ENCODE measurements at regions not wholly inside any gene's neighbourhood (a gene's known extent, or its start where the extent isn't known, plus 50 kb on each side); places are given as distances from the start of the nearest gene placed in this dataset.
A peak's percentile ranks its signal among the peaks of the same experiment; 100 is the strongest.

DNA sequence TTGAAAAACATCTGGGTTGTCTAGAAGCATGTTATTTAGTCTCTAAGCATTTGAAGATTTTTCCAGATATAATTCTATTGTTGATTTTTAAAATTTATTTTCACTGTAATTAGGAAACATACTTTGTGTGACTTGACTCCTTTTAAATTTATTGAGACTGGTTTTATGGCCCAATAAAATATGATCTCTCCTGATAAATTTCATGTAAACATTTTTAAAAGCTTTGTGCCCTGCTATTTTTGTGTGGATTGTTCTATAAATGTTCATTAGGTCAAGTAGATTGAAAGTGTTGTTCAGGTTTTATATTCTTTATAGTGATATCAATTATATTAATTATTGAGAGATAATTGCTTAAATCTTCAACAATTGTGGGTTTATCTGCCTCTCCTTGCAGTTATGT, 105.4 kb downstream of the RFX6 start:
- DNase-seq (no peak), ATAC-seq (no peak)
- no peak overlapping the region for H3K27ac ChIP-seq (ENCODE audit: low read depth, low read length)
- no peak overlapping the region for H3K4me3 ChIP-seq (ENCODE audit: low read length)
- CTCF ChIA-PET = no interaction called here
- no peak overlapping the region for H3K4me3 Mint-ChIP-seq
- no peaks in the 10 kb centered on the region for H3K36me3 Mint-ChIP-seq
- no peaks in the 10 kb centered on the region for H3K36me3 ChIP-seq (ENCODE audit: control insufficient read depth in 2 of 3, insufficient read depth in 3 of 3, low read length in 3 of 3)
- no peaks in the 10 kb centered on the region for H3K27me3 ChIP-seq (ENCODE audit: control insufficient read depth in 2 of 2, insufficient read depth in 2 of 2, low read length in 2 of 2)
- no peaks in the 10 kb centered on the region for H3K9me3 ChIP-seq (ENCODE audit: control insufficient read depth in 2 of 3, low read length in 3 of 3)
- intact Hi-C loops (cut with micrococcal nuclease) = no loop called here
- no peaks in the 10 kb centered on the region for H3K27me3 Mint-ChIP-seq
- POLR2A ChIA-PET = no interaction called here
- no peak overlapping the region for H3K27ac Mint-ChIP-seq
- peaks cover 0 to 15% (median 5%) of the 10 kb centered on the region in 11 donors for H3K9me3 Mint-ChIP-seq
- no peaks in the 10 kb centered on the region for H3K4me1 Mint-ChIP-seq
- H3K4me1 ChIP-seq (ENCODE audit: control insufficient read depth in 2 of 2, insufficient read depth in 2 of 2, low read length in 2 of 2) = no peaks in the 10 kb centered on the region

GRCh38 chr6:116983375-116983774, 106.3 kb downstream of the RFX6 start:
- Mint-ChIP-seq H3K4me1 (no peaks in the 10 kb centered on the region), H3K27ac (no peak overlapping the region), H3K36me3 (no peaks in the 10 kb centered on the region), H3K4me3 (no peak overlapping the region), H3K27me3 (peaks cover 0 to 4% (median 0%) of the 10 kb centered on the region in 5 donors), H3K9me3 (peaks cover 0 to 15% (median 5%) of the 10 kb centered on the region in 11 donors)
- ATAC-seq (no peak), DNase-seq (no peak)
- CTCF ChIA-PET = no interaction called here
- POLR2A ChIA-PET = no interaction called here
- intact Hi-C loops (cut with micrococcal nuclease) = no loop called here
- Histone ChIP-seq H3K4me3 (ENCODE audit: low read length) (no peak overlapping the region), H3K27me3 (ENCODE audit: control insufficient read depth in 2 of 2, insufficient read depth in 2 of 2, low read length in 2 of 2) (no peaks in the 10 kb centered on the region), H3K4me1 (ENCODE audit: control insufficient read depth in 2 of 2, insufficient read depth in 2 of 2, low read length in 2 of 2) (no peaks in the 10 kb centered on the region), H3K9me3 (ENCODE audit: control insufficient read depth in 2 of 3, low read length in 3 of 3) (no peaks in the 10 kb centered on the region), H3K27ac (ENCODE audit: low read depth, low read length) (no peak overlapping the region), H3K36me3 (ENCODE audit: control insufficient read depth in 2 of 3, insufficient read depth in 3 of 3, low read length in 3 of 3) (no peaks in the 10 kb centered on the region)

DNA sequence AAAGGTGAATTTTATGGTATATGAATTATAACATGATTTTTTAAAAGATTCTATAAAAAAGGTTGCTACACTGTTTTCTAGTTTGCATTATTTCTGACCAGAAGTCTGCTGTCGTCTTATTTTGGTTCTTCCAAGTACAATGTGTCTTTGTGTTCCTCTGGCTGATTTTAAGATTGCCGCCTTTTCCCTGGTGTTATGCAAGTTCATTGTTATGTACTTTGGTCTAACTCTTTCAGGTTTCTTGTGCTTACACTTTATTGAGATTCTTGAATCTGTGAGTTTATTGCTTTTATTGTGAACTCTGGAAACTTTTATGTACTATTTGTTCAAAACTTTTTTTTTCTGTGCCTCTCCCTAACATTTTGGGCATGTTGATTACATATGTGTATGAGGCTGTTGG, 109.8 kb downstream of the RFX6 start:
- no peak for ATAC-seq
- Mint-ChIP-seq H3K9me3 (peaks cover 0 to 15% (median 5%) of the 10 kb centered on the region in 11 donors), H3K36me3 (no peaks in the 10 kb centered on the region), H3K4me1 (no peaks in the 10 kb centered on the region), H3K4me3 (no peak overlapping the region), H3K27me3 (peaks cover 0 to 4% (median 0%) of the 10 kb centered on the region in 5 donors), H3K27ac (no peak overlapping the region)
- Histone ChIP-seq H3K4me3 (ENCODE audit: low read length) (no peak overlapping the region), H3K9me3 (ENCODE audit: control insufficient read depth in 2 of 3, low read length in 3 of 3) (no peaks in the 10 kb centered on the region), H3K27me3 (ENCODE audit: control insufficient read depth in 2 of 2, insufficient read depth in 2 of 2, low read length in 2 of 2) (no peaks in the 10 kb centered on the region), H3K4me1 (ENCODE audit: control insufficient read depth in 2 of 2, insufficient read depth in 2 of 2, low read length in 2 of 2) (no peaks in the 10 kb centered on the region), H3K27ac (ENCODE audit: low read depth, low read length) (no peak overlapping the region), H3K36me3 (ENCODE audit: control insufficient read depth in 2 of 3, insufficient read depth in 3 of 3, low read length in 3 of 3) (no peaks in the 10 kb centered on the region)
- ChIA-PET POLR2A (no interaction called here), CTCF (no interaction called here)
- no peak for DNase-seq
- intact Hi-C loops (cut with micrococcal nuclease) = no loop called here

- Mint-ChIP-seq H3K4me1 (no peaks in the 10 kb centered on the region), H3K9me3 (peaks cover 0 to 12% (median 0%) of the 10 kb centered on the region in 11 donors), H3K27me3 (peaks cover 0 to 4% (median 0%) of the 10 kb centered on the region in 5 donors), H3K27ac (no peak overlapping the region), H3K4me3 (no peak overlapping the region), H3K36me3 (no peaks in the 10 kb centered on the region)
- Histone ChIP-seq H3K27ac (ENCODE audit: low read depth, low read length) (no peak overlapping the region), H3K27me3 (ENCODE audit: control insufficient read depth in 2 of 2, insufficient read depth in 2 of 2, low read length in 2 of 2) (no peaks in the 10 kb centered on the region), H3K9me3 (ENCODE audit: control insufficient read depth in 2 of 3, low read length in 3 of 3) (no peaks in the 10 kb centered on the region), H3K4me1 (ENCODE audit: control insufficient read depth in 2 of 2, insufficient read depth in 2 of 2, low read length in 2 of 2) (no peaks in the 10 kb centered on the region), H3K4me3 (ENCODE audit: low read length) (no peak overlapping the region), H3K36me3 (ENCODE audit: control insufficient read depth in 2 of 3, insufficient read depth in 3 of 3, low read length in 3 of 3) (no peaks in the 10 kb centered on the region)
- ATAC-seq (no peak), DNase-seq (no peak)
- intact Hi-C loops (cut with micrococcal nuclease) = no loop called here
- POLR2A ChIA-PET = no interaction called here
- CTCF ChIA-PET = no interaction called here
Measured at GRCh38 chr6:116990679-116991078, 113.6 kb downstream of the RFX6 start.

GRCh38 chr6:116992546-116992945, 115.5 kb downstream of the RFX6 start:
- H3K36me3 Mint-ChIP-seq = no peaks in the 10 kb centered on the region
- DNase-seq = no peak
- ChIA-PET POLR2A (no interaction called here), CTCF (no interaction called here)
- H3K4me1 Mint-ChIP-seq = no peaks in the 10 kb centered on the region
- peaks cover 0 to 12% (median 0%) of the 10 kb centered on the region in 11 donors for H3K9me3 Mint-ChIP-seq
- ATAC-seq = no peak
- Histone ChIP-seq H3K9me3 (ENCODE audit: control insufficient read depth in 2 of 3, low read length in 3 of 3) (no peaks in the 10 kb centered on the region), H3K27me3 (ENCODE audit: control insufficient read depth in 2 of 2, insufficient read depth in 2 of 2, low read length in 2 of 2) (no peaks in the 10 kb centered on the region), H3K36me3 (ENCODE audit: control insufficient read depth in 2 of 3, insufficient read depth in 3 of 3, low read length in 3 of 3) (no peaks in the 10 kb centered on the region), H3K4me3 (ENCODE audit: low read length) (no peak overlapping the region), H3K27ac (ENCODE audit: low read depth, low read length) (no peak overlapping the region), H3K4me1 (ENCODE audit: control insufficient read depth in 2 of 2, insufficient read depth in 2 of 2, low read length in 2 of 2) (no peaks in the 10 kb centered on the region)
- no peak overlapping the region for H3K4me3 Mint-ChIP-seq
- H3K27ac Mint-ChIP-seq = no peak overlapping the region
- intact Hi-C loops (cut with micrococcal nuclease) = no loop called here
- H3K27me3 Mint-ChIP-seq = peaks cover 0 to 4% (median 0%) of the 10 kb centered on the region in 5 donors

GRCh38 chr6:116994447-116994846, 117.4 kb downstream of the RFX6 start:
- intact Hi-C loops (cut with micrococcal nuclease) = no loop called here
- Histone ChIP-seq H3K27ac (ENCODE audit: low read depth, low read length) (no peak overlapping the region), H3K36me3 (ENCODE audit: control insufficient read depth in 2 of 3, insufficient read depth in 3 of 3, low read length in 3 of 3) (no peaks in the 10 kb centered on the region), H3K9me3 (ENCODE audit: control insufficient read depth in 2 of 3, low read length in 3 of 3) (no peaks in the 10 kb centered on the region), H3K4me1 (ENCODE audit: control insufficient read depth in 2 of 2, insufficient read depth in 2 of 2, low read length in 2 of 2) (no peaks in the 10 kb centered on the region), H3K27me3 (ENCODE audit: control insufficient read depth in 2 of 2, insufficient read depth in 2 of 2, low read length in 2 of 2) (no peaks in the 10 kb centered on the region), H3K4me3 (ENCODE audit: low read length) (no peak overlapping the region)
- H3K36me3 Mint-ChIP-seq = no peaks in the 10 kb centered on the region
- ChIA-PET CTCF (no interaction called here), POLR2A (no interaction called here)
- no peaks in the 10 kb centered on the region for H3K4me1 Mint-ChIP-seq
- DNase-seq (no peak), ATAC-seq (no peak)
- no peak overlapping the region for H3K27ac Mint-ChIP-seq
- peaks cover 0 to 9% (median 0%) of the 10 kb centered on the region in 11 donors for H3K9me3 Mint-ChIP-seq
- H3K4me3 Mint-ChIP-seq = no peak overlapping the region
- H3K27me3 Mint-ChIP-seq = no peaks in the 10 kb centered on the region

GRCh38 chr6:116996842-116997241, 119.8 kb downstream of the RFX6 start:
- Mint-ChIP-seq H3K4me3 (no peak overlapping the region), H3K4me1 (no peaks in the 10 kb centered on the region), H3K27ac (peak overlapping the region in 1 of 9 donors; percentile 53), H3K36me3 (no peaks in the 10 kb centered on the region), H3K27me3 (no peaks in the 10 kb centered on the region), H3K9me3 (peaks cover 0 to 13% (median 0%) of the 10 kb centered on the region in 11 donors)
- CTCF ChIA-PET = no interaction called here
- intact Hi-C loops (cut with micrococcal nuclease) = no loop called here
- Histone ChIP-seq H3K27ac (ENCODE audit: low read depth, low read length) (no peak overlapping the region), H3K4me3 (ENCODE audit: low read length) (no peak overlapping the region), H3K4me1 (ENCODE audit: control insufficient read depth in 2 of 2, insufficient read depth in 2 of 2, low read length in 2 of 2) (no peaks in the 10 kb centered on the region), H3K27me3 (ENCODE audit: control insufficient read depth in 2 of 2, insufficient read depth in 2 of 2, low read length in 2 of 2) (no peaks in the 10 kb centered on the region), H3K36me3 (ENCODE audit: control insufficient read depth in 2 of 3, insufficient read depth in 3 of 3, low read length in 3 of 3) (no peaks in the 10 kb centered on the region), H3K9me3 (ENCODE audit: control insufficient read depth in 2 of 3, low read length in 3 of 3) (no peaks in the 10 kb centered on the region)
- ATAC-seq = no peak
- DNase-seq = no peak
- POLR2A ChIA-PET = no interaction called here
